ENCODE measurements at regions not wholly inside any gene's neighbourhood (a gene's known extent, or its start where the extent isn't known, plus 50 kb on each side); places are given as distances from the start of the nearest gene placed in this dataset.

DNA sequence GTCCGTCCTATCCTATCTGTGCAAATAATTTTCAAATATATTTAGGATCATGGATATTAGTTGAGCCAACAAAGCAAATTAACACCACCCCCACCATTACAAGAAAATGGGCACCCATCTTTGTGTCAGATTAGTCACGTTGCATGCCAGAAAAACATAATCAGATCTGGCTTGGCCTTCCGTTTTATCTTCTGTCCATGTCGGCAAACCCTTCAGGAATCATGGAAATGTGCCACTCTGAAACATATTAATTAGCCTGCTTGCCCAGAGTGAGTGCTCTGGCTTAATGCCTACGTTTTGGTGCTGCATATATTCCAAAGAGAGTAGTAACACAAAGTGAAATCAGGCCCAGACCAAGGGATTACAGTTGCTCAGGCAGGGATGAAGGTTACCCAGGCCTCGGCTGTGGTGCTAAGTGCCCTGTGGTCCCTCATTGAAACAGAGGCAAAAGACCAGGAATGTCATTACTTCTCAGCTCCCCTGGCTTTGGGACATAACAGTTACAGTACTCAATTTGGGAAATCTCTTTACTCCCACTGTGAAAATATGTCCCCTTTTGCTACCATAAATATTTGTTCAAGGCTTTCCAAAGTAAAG is 154.0 kb upstream of the LSM8 start:
- H2AFZ ChIP-seq (ENCODE audit: control insufficient read depth, low read depth, low read length): no peak overlapping the region
- intact Hi-C loops (cut with micrococcal nuclease; ENCODE audit: unreplicated experiment): no loop called here
- RAD21 ChIA-PET (ENCODE audit: unreplicated experiment): no interaction called here
- no peak for DNase-seq (ENCODE audit: low read depth, low spot score)
- ATAC-seq: no peak
- H3K4me1 ChIP-seq (ENCODE audit: control insufficient read depth, insufficient read depth, low read length): no peaks in the 10 kb centered on the region
- POLR2A ChIA-PET: no interaction called here
- no peaks in the 10 kb centered on the region for H3K9me3 ChIP-seq (replicated peaks; ENCODE audit: control insufficient read depth, insufficient read depth, low read length)
- CTCF ChIA-PET: no interaction called here
- H3K4me3 ChIP-seq: no peak overlapping the region
- in situ Hi-C loops (cut with MboI): no loop called here
- BruUV-seq (replicated peaks): no TSS peak
- H3K27ac ChIP-seq (ENCODE audit: control insufficient read depth, insufficient read depth): no peak overlapping the region
- no peak overlapping the region for H3K9ac ChIP-seq (ENCODE audit: control insufficient read depth, insufficient read depth, low read length)
- H3K4me2 ChIP-seq (ENCODE audit: control insufficient read depth, insufficient read depth): no peak overlapping the region
- no peaks in the 10 kb centered on the region for H4K20me1 ChIP-seq (ENCODE audit: control insufficient read depth, insufficient read depth)
- no peak for FAIRE-seq
- no peaks in the 10 kb centered on the region for H3K36me3 ChIP-seq (ENCODE audit: control insufficient read depth in 2 of 2, insufficient read depth in 2 of 2, low read length in 1 of 2)
- no peaks in the 10 kb centered on the region for H3K79me2 ChIP-seq (ENCODE audit: control insufficient read depth, insufficient read depth, low read length)
- WGBS (ENCODE audit: insufficient coverage, insufficient replicate concordance, low lambda C conversion rate, missing lambda C conversion rate): 18% methylated on average over 6 of the region's 6 CpGs
- no peaks in the 10 kb centered on the region; a peak in 1 of 4 replicates for H3K27me3 ChIP-seq (replicated peaks in 1 of 2; ENCODE audit: control insufficient read depth in 2 of 2, insufficient read depth in 2 of 2, low read length in 1 of 2)
- SMC1A ChIA-PET (ENCODE audit: uncharacterized antibody, unreplicated experiment): interaction anchor here (1.1 kb wide), 1 partner anchor 51 kb away, joined by 4 read pairs; no protein-coding TSS in a partner anchor
- TF ChIP-seq SMARCA5 (IDR thresholded peaks at IDR 0.05): no peak
- no peak for TF ChIP-seq IKZF1 (conservative IDR thresholded peaks at IDR 0.05)
- no peak for TF ChIP-seq POLR2AphosphoS5 (IDR thresholded peaks at IDR 0.05; ENCODE audit: low read length)
- no peak for TF ChIP-seq POLR2AphosphoS2 (IDR thresholded peaks at IDR 0.05; ENCODE audit: low read depth, low read length)
- no peak for TF ChIP-seq BCL11A (IDR thresholded peaks at IDR 0.05; ENCODE audit: low read depth, low read length)
- TF ChIP-seq CHD2 (IDR thresholded peaks at IDR 0.05; ENCODE audit: borderline replicate concordance, low read depth, low read length): no peak
- TF ChIP-seq, protein P1, sequence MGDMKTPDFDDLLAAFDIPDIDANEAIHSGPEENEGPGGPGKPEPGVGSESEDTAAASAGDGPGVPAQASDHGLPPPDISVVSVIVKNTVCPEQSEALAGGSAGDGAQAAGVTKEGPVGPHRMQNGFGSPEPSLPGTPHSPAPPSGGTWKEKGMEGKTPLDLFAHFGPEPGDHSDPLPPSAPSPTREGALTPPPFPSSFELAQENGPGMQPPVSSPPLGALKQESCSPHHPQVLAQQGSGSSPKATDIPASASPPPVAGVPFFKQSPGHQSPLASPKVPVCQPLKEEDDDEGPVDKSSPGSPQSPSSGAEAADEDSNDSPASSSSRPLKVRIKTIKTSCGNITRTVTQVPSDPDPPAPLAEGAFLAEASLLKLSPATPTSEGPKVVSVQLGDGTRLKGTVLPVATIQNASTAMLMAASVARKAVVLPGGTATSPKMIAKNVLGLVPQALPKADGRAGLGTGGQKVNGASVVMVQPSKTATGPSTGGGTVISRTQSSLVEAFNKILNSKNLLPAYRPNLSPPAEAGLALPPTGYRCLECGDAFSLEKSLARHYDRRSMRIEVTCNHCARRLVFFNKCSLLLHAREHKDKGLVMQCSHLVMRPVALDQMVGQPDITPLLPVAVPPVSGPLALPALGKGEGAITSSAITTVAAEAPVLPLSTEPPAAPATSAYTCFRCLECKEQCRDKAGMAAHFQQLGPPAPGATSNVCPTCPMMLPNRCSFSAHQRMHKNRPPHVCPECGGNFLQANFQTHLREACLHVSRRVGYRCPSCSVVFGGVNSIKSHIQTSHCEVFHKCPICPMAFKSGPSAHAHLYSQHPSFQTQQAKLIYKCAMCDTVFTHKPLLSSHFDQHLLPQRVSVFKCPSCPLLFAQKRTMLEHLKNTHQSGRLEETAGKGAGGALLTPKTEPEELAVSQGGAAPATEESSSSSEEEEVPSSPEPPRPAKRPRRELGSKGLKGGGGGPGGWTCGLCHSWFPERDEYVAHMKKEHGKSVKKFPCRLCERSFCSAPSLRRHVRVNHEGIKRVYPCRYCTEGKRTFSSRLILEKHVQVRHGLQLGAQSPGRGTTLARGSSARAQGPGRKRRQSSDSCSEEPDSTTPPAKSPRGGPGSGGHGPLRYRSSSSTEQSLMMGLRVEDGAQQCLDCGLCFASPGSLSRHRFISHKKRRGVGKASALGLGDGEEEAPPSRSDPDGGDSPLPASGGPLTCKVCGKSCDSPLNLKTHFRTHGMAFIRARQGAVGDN (IDR thresholded peaks at IDR 0.05): no peak
- TF ChIP-seq RUNX3 (IDR thresholded peaks at IDR 0.05; ENCODE audit: low read length): no peak
- TF ChIP-seq, protein P2, sequence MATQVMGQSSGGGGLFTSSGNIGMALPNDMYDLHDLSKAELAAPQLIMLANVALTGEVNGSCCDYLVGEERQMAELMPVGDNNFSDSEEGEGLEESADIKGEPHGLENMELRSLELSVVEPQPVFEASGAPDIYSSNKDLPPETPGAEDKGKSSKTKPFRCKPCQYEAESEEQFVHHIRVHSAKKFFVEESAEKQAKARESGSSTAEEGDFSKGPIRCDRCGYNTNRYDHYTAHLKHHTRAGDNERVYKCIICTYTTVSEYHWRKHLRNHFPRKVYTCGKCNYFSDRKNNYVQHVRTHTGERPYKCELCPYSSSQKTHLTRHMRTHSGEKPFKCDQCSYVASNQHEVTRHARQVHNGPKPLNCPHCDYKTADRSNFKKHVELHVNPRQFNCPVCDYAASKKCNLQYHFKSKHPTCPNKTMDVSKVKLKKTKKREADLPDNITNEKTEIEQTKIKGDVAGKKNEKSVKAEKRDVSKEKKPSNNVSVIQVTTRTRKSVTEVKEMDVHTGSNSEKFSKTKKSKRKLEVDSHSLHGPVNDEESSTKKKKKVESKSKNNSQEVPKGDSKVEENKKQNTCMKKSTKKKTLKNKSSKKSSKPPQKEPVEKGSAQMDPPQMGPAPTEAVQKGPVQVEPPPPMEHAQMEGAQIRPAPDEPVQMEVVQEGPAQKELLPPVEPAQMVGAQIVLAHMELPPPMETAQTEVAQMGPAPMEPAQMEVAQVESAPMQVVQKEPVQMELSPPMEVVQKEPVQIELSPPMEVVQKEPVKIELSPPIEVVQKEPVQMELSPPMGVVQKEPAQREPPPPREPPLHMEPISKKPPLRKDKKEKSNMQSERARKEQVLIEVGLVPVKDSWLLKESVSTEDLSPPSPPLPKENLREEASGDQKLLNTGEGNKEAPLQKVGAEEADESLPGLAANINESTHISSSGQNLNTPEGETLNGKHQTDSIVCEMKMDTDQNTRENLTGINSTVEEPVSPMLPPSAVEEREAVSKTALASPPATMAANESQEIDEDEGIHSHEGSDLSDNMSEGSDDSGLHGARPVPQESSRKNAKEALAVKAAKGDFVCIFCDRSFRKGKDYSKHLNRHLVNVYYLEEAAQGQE (IDR thresholded peaks at IDR 0.05; ENCODE audit: low read depth, low read length): no peak
- no peak for TF ChIP-seq STAT3 (IDR thresholded peaks at IDR 0.05; ENCODE audit: low read depth, low read length)
- TF ChIP-seq CBX3 (IDR thresholded peaks at IDR 0.05; ENCODE audit: borderline replicate concordance, low read depth): no peak
- TF ChIP-seq, protein P3, sequence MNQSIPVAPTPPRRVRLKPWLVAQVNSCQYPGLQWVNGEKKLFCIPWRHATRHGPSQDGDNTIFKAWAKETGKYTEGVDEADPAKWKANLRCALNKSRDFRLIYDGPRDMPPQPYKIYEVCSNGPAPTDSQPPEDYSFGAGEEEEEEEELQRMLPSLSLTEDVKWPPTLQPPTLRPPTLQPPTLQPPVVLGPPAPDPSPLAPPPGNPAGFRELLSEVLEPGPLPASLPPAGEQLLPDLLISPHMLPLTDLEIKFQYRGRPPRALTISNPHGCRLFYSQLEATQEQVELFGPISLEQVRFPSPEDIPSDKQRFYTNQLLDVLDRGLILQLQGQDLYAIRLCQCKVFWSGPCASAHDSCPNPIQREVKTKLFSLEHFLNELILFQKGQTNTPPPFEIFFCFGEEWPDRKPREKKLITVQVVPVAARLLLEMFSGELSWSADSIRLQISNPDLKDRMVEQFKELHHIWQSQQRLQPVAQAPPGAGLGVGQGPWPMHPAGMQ (IDR thresholded peaks at IDR 0.05; ENCODE audit: borderline replicate concordance): no peak
- TF ChIP-seq ZNF217 (IDR thresholded peaks at IDR 0.05): no peak
- TF ChIP-seq NR2F1 (conservative IDR thresholded peaks at IDR 0.05): no peak
- TF ChIP-seq, protein P4, sequence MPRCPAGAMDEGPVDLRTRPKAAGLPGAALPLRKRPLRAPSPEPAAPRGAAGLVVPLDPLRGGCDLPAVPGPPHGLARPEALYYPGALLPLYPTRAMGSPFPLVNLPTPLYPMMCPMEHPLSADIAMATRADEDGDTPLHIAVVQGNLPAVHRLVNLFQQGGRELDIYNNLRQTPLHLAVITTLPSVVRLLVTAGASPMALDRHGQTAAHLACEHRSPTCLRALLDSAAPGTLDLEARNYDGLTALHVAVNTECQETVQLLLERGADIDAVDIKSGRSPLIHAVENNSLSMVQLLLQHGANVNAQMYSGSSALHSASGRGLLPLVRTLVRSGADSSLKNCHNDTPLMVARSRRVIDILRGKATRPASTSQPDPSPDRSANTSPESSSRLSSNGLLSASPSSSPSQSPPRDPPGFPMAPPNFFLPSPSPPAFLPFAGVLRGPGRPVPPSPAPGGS (IDR thresholded peaks at IDR 0.05; ENCODE audit: borderline replicate concordance, insufficient read depth, low read depth, low read length, poor library complexity, severe bottlenecking): no peak
- TF ChIP-seq FOS (IDR thresholded peaks at IDR 0.05; ENCODE audit: borderline replicate concordance, extremely low read depth, insufficient read length): no peak
